A673 (cell line): ENCODE measurements at regions not wholly inside any gene's neighbourhood (a gene's known extent, or its start where the extent isn't known, plus 50 kb on each side); places are given as distances from the start of the nearest gene placed in this dataset.

Experiments
- BruUV-seq: library from RNA; stranded (reverse); fragments of 400-500 nt; replicated peaks from 2 replicates; lab custom pipeline; 2021; lab: Mats Ljungman, UMichigan
- CTCF ChIA-PET: fragments of 300-600 bp; sonication (Branson Sonifier 250); formaldehyde crosslinking; loops from one replicate; lab custom pipeline; 2022; ENCODE audit warnings: antibody characterized with exemption; lab: Charles Lee
- POLR2A ChIA-PET: fragments of 300-600 bp; sonication (Branson Sonifier 250); formaldehyde crosslinking; loops from one replicate; lab custom pipeline; 2022; ENCODE audit warnings: antibody characterized with exemption; ENCODE audit not compliant: low non-redundant PET; lab: Charles Lee
- DNase-seq: peaks from one replicate; pipeline ENCODE4 v3.0.0-alpha.2; 2015; ENCODE audit warnings: low spot score
- H3K27ac ChIP-seq: fragments of 200-600 bp; sonication (generic); 2 replicates; pipeline ENCODE4 v1.5.1; 2016; ENCODE audit warnings: mixed run types, low read depth, mild to moderate bottlenecking, mixed read lengths, antibody characterized with exemption, low read length; ENCODE audit not compliant: poor library complexity, severe bottlenecking
- H3K27me3 ChIP-seq: fragments of 200-600 bp; sonication (generic); replicated peaks from 2 replicates; pipeline ENCODE4 v1.6.1; 2017; ENCODE audit warnings: mixed run types, low read depth, mild to moderate bottlenecking, mixed read lengths, antibody characterized with exemption, low read length; ENCODE audit not compliant: insufficient read depth, poor library complexity
- H3K36me3 ChIP-seq: fragments of 200-600 bp; sonication (generic); 2 replicates; pipeline ENCODE4 v1.6.1; 2016; ENCODE audit warnings: mixed run types, mild to moderate bottlenecking, mixed read lengths, antibody characterized with exemption, low read length; ENCODE audit not compliant: insufficient read depth, poor library complexity, severe bottlenecking
- H3K4me1 ChIP-seq: fragments of 200-600 bp; sonication (generic); 2 replicates; pipeline ENCODE4 v1.6.1; 2017; ENCODE audit warnings: mixed run types, mild to moderate bottlenecking, mixed read lengths, antibody characterized with exemption, low read length; ENCODE audit not compliant: insufficient read depth, poor library complexity, severe bottlenecking
- H3K4me3 ChIP-seq: fragments of 200-600 bp; sonication (generic); 2 replicates; pipeline ENCODE4 v1.5.1; 2016; ENCODE audit warnings: low read depth, mixed run types, mild to moderate bottlenecking, mixed read lengths, low read length; ENCODE audit not compliant: poor library complexity, severe bottlenecking
- H3K9me3 ChIP-seq: fragments of 200-600 bp; sonication (generic); 2 replicates; pipeline ENCODE4 v1.6.1; 2016; ENCODE audit warnings: mixed run types, low read depth, mild to moderate bottlenecking, mixed read lengths, antibody characterized with exemption, low read length; ENCODE audit not compliant: poor library complexity, severe bottlenecking
- EZH2 ChIP-seq: fragments of 200-600 bp; sonication (generic); IDR thresholded peaks from 2 replicates; pipeline ENCODE4 v1.6.1; 2017; ENCODE audit warnings: borderline replicate concordance, low read depth, mild to moderate bottlenecking, mixed read lengths, antibody characterized with exemption, low read length; ENCODE audit not compliant: poor library complexity, severe bottlenecking
- intact Hi-C: fragments of 100-400 bp; cut with micrococcal nuclease; formaldehyde crosslinking; loops from one replicate; pipeline ENCODE4 v1.10.0; 2022; ENCODE audit not compliant: unreplicated experiment
- TF ChIP-seq, protein P1 (sequence below): fragments of 300-800, 200-600 bp; sonication (generic); conservative IDR thresholded peaks from 2 replicates; pipeline ENCODE4 v1.5.1; 2017; ENCODE audit warnings: low read depth, mild to moderate bottlenecking, antibody characterized with exemption, low read length, moderate library complexity, mixed read lengths

DNA sequence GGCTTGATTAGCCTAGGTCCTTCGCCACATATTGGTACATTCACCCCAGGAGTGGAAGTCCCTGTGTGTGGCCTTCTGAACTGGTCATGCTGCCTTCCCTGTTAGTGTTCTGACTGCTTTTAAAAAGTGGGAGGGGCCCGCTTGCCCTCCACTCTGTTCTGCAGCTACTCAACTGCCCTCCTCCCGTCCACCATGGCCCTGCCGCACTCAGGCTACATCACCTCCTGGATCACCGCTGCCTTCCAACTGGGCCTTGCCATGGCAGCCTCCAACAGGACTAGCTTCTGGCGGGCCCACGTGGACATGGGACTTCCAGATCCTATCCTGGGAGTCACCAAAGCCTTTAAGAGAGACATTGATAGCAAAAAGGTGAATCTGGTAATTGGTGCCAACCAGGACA lies 152.1 kb upstream of the USP24 start:
- no peak for TF ChIP-seq EZH2
- TF ChIP-seq, protein P1, sequence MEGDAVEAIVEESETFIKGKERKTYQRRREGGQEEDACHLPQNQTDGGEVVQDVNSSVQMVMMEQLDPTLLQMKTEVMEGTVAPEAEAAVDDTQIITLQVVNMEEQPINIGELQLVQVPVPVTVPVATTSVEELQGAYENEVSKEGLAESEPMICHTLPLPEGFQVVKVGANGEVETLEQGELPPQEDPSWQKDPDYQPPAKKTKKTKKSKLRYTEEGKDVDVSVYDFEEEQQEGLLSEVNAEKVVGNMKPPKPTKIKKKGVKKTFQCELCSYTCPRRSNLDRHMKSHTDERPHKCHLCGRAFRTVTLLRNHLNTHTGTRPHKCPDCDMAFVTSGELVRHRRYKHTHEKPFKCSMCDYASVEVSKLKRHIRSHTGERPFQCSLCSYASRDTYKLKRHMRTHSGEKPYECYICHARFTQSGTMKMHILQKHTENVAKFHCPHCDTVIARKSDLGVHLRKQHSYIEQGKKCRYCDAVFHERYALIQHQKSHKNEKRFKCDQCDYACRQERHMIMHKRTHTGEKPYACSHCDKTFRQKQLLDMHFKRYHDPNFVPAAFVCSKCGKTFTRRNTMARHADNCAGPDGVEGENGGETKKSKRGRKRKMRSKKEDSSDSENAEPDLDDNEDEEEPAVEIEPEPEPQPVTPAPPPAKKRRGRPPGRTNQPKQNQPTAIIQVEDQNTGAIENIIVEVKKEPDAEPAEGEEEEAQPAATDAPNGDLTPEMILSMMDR = no peak
- H3K27me3 ChIP-seq = peaks cover 60% of the 10 kb centered on the region
- ChIA-PET POLR2A (no interaction called here), CTCF (interaction anchor here (0.6 kb wide), 1 partner anchor 9 kb away, joined by 4 read pairs; no protein-coding TSS in a partner anchor)
- H3K4me1 ChIP-seq = no peaks in the 10 kb centered on the region
- BruUV-seq = no TSS peak
- DNase-seq = no peak
- intact Hi-C loops = no loop called here
- H3K27ac ChIP-seq = no peak overlapping the region
- no peaks in the 10 kb centered on the region for H3K36me3 ChIP-seq
- H3K4me3 ChIP-seq = no peak overlapping the region
- H3K9me3 ChIP-seq = no peaks in the 10 kb centered on the region

DNA sequence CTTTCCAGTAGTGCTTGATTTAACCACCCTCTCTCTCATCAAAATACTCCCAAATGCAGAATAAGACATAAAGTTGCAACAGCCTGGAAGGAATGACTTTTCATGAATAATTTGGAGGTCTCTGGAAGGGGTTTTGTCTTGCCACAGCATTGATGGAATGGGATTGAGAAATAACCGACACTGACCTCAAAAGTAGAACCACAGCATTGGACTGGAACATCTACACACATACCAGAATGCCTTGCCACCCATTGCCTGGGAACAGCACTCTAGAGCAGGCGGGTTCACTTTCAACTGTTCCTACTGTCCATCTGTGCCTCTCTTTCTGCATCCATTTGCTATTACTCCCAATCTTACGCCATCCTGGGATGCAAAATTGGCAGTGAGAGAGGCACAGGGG lies 149.1 kb upstream of the USP24 start:
- Histone ChIP-seq H3K36me3 (no peaks in the 10 kb centered on the region), H3K4me3 (no peak overlapping the region), H3K4me1 (no peaks in the 10 kb centered on the region), H3K9me3 (no peaks in the 10 kb centered on the region), H3K27ac (no peak overlapping the region), H3K27me3 (peaks cover 44% of the 10 kb centered on the region)
- no peak for DNase-seq
- POLR2A ChIA-PET = no interaction called here
- no TSS peak for BruUV-seq
- intact Hi-C loops = no loop called here
- TF ChIP-seq, protein P1 = no peak
- TF ChIP-seq EZH2 = no peak
- CTCF ChIA-PET = no interaction called here

DNA sequence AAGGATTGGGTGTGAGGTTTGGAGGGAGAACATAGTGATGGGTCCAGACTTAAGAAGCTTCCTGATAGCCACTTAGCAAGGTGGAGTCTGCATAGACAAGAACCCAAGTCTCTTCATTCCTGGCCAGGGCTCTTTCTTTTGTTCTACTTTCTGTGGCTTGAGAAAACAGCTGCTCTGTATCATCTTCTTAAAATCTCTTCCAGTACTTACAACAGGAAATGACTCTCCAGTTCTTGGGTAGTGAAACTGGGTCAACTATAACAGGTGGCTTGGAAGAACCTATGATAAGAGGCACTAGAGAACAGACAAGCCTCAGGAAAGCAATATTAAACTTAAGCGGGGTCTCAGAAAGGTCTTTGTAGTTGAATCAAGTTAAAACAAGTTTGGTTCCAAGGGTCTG lies 148.1 kb upstream of the USP24 start:
- ChIA-PET POLR2A (no interaction called here), CTCF (no interaction called here)
- no peak for DNase-seq
- no TSS peak for BruUV-seq
- Histone ChIP-seq H3K27me3 (peaks cover 36% of the 10 kb centered on the region), H3K27ac (no peak overlapping the region), H3K4me1 (no peaks in the 10 kb centered on the region), H3K4me3 (no peak overlapping the region), H3K9me3 (no peaks in the 10 kb centered on the region), H3K36me3 (no peaks in the 10 kb centered on the region)
- TF ChIP-seq, protein P1 = no peak
- TF ChIP-seq EZH2 = no peak
- intact Hi-C loops = no loop called here
